Gastroesophageal sphincter (tissue), 3 donors: ENCODE measurements at regions not wholly inside any gene's neighbourhood (a gene's known extent, or its start where the extent isn't known, plus 50 kb on each side); places are given as distances from the start of the nearest gene placed in this dataset.
"Not testable (repeated sequence)": the region's sequence is repeated elsewhere in the genome, so short reads cannot be mapped to it uniquely, and the experiment has no call there.

Source experiments
- POLR2A ChIP-seq, 2 donors: fragments of 450-650 bp; IDR thresholded peaks; one replicate each; pipeline ENCODE4 v1.6.1; 2017; ENCODE audit warnings: antibody characterized with exemption in 2 of 2, mild to moderate bottlenecking in 2 of 2, moderate library complexity in 1 of 2
- POLR2AphosphoS5 ChIP-seq: sonication (generic); formaldehyde crosslinking; IDR thresholded peaks from one replicate; pipeline ENCODE4 v1.6.1; 2017; ENCODE audit warnings: antibody characterized with exemption
- TF ChIP-seq, protein P1 (sequence below), 4 experiments: fragments of 200-600 bp in 2 of 4; fragments of 450-650 bp in 2 of 4; sonication (generic) in 1 of 4; IDR thresholded peaks; one replicate each; pipeline ENCODE4 v1.5.1; 2017 to 2019; ENCODE audit warnings: antibody characterized with exemption in 4 of 4, mild to moderate bottlenecking in 2 of 4, moderate library complexity in 2 of 4

DNA sequence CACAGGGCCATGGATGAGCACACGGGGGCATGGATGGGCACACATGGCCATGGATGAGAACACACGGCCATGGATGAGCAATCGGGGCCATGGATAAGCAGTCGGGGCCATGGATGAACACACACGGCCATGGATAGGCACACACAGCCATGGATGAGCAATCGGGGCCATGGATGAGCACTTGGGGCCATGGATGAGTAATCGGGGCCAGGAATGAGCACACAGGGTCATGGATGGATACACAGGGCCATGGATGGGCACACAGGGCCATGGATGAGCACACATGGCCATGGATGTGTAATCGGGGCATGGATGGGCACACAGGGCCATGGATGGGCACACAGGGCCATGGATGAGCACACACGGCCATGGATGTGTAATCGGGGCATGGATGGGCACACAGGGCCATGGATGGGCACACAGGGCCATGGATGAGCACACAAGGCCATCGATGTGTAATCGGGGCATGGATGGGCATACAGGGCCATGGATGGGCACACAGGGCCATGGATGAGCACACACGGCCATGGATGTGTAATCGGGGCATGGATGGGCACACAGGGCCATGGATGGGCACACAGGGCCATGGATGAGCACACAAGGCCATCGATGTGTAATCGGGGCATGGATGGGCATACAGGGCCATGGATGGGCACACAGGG lies 191.9 kb upstream of the HDAC4 start:
- TF ChIP-seq, protein P1, sequence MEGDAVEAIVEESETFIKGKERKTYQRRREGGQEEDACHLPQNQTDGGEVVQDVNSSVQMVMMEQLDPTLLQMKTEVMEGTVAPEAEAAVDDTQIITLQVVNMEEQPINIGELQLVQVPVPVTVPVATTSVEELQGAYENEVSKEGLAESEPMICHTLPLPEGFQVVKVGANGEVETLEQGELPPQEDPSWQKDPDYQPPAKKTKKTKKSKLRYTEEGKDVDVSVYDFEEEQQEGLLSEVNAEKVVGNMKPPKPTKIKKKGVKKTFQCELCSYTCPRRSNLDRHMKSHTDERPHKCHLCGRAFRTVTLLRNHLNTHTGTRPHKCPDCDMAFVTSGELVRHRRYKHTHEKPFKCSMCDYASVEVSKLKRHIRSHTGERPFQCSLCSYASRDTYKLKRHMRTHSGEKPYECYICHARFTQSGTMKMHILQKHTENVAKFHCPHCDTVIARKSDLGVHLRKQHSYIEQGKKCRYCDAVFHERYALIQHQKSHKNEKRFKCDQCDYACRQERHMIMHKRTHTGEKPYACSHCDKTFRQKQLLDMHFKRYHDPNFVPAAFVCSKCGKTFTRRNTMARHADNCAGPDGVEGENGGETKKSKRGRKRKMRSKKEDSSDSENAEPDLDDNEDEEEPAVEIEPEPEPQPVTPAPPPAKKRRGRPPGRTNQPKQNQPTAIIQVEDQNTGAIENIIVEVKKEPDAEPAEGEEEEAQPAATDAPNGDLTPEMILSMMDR (IDR thresholded peaks at IDR 0.05), result not testable (repeated sequence)
- not testable (repeated sequence) for TF ChIP-seq POLR2A (IDR thresholded peaks at IDR 0.05); POLR2AphosphoS5
